ENCODE measurements at regions not wholly inside any gene's neighbourhood (a gene's known extent, or its start where the extent isn't known, plus 50 kb on each side); places are given as distances from the start of the nearest gene placed in this dataset.

GRCh38 chr12:42774238-42774637 lies 184.7 kb upstream of the PRICKLE1 start:
- intact Hi-C loops (cut with DNase I) = no loop called here
- TF ChIP-seq CTCF (IDR thresholded peaks at IDR 0.05) (no peak), POLR2A (IDR thresholded peaks at IDR 0.05) (no peak), POLR2AphosphoS5 (IDR thresholded peaks at IDR 0.05; ENCODE audit: insufficient read depth in 1 of 2, low read depth in 1 of 2) (no peak)

GRCh38 chr12:42770261-42770660 lies 180.7 kb upstream of the PRICKLE1 start:
- Histone ChIP-seq H3K36me3 (no peaks in the 10 kb centered on the region), H3K9me3 (no peaks in the 10 kb centered on the region), H3K27ac (no peak overlapping the region), H3K27me3 (no peaks in the 10 kb centered on the region), H3K4me3 (no peak overlapping the region), H3K4me1 (no peaks in the 10 kb centered on the region)
- no peak for TF ChIP-seq POLR2AphosphoS5 (IDR thresholded peaks at IDR 0.05; ENCODE audit: insufficient read depth in 1 of 2, low read depth in 1 of 2)
- no peak for TF ChIP-seq POLR2A (IDR thresholded peaks at IDR 0.05)
- TF ChIP-seq CTCF (IDR thresholded peaks at IDR 0.05) = no peak
- no peak for DNase-seq (ENCODE audit: extremely low spot score in 2 of 2)
- intact Hi-C loops (cut with DNase I) = no loop called here

More at GRCh38 chr12:42774238-42774637, 184.7 kb upstream of the PRICKLE1 start:
- no peak overlapping the region for H3K4me3 ChIP-seq
- no peaks in the 10 kb centered on the region for H3K27me3 ChIP-seq
- H3K36me3 ChIP-seq = no peaks in the 10 kb centered on the region
- no peaks in the 10 kb centered on the region for H3K9me3 ChIP-seq
- DNase-seq (ENCODE audit: extremely low spot score in 2 of 2) = no peak
- H3K4me1 ChIP-seq = no peaks in the 10 kb centered on the region
- no peak overlapping the region for H3K27ac ChIP-seq

- Histone ChIP-seq H3K36me3 (no peaks in the 10 kb centered on the region), H3K27me3 (no peaks in the 10 kb centered on the region), H3K9me3 (no peaks in the 10 kb centered on the region), H3K27ac (no peak overlapping the region), H3K4me3 (no peak overlapping the region), H3K4me1 (no peaks in the 10 kb centered on the region)
- intact Hi-C loops (cut with DNase I) = no loop called here
- TF ChIP-seq CTCF (IDR thresholded peaks at IDR 0.05) (no peak), POLR2A (IDR thresholded peaks at IDR 0.05) (no peak), POLR2AphosphoS5 (IDR thresholded peaks at IDR 0.05; ENCODE audit: insufficient read depth in 1 of 2, low read depth in 1 of 2) (no peak)
- DNase-seq (ENCODE audit: extremely low spot score in 2 of 2) = no peak
Observed at GRCh38 chr12:42769455-42769854, 179.9 kb upstream of the PRICKLE1 start.

- H3K27me3 ChIP-seq = no peaks in the 10 kb centered on the region
- TF ChIP-seq CTCF (IDR thresholded peaks at IDR 0.05) (no peak), POLR2AphosphoS5 (IDR thresholded peaks at IDR 0.05; ENCODE audit: insufficient read depth in 1 of 2, low read depth in 1 of 2) (no peak), POLR2A (IDR thresholded peaks at IDR 0.05) (no peak)
- no peaks in the 10 kb centered on the region for H3K4me1 ChIP-seq
- no peaks in the 10 kb centered on the region for H3K9me3 ChIP-seq
- H3K36me3 ChIP-seq = no peaks in the 10 kb centered on the region
- H3K4me3 ChIP-seq = no peak overlapping the region
- no peak overlapping the region for H3K27ac ChIP-seq
- DNase-seq (ENCODE audit: extremely low spot score in 2 of 2) = no peak
- intact Hi-C loops (cut with DNase I) = no loop called here
Observed at GRCh38 chr12:42767998-42768397, 178.5 kb upstream of the PRICKLE1 start.

- Histone ChIP-seq H3K36me3 (no peaks in the 10 kb centered on the region), H3K4me1 (peaks cover 1% of the 10 kb centered on the region), H3K9me3 (no peaks in the 10 kb centered on the region), H3K4me3 (no peak overlapping the region), H3K27me3 (no peaks in the 10 kb centered on the region), H3K27ac (no peak overlapping the region)
- no peak for DNase-seq (ENCODE audit: extremely low spot score in 2 of 2)
- TF ChIP-seq POLR2A (IDR thresholded peaks at IDR 0.05) = no peak
- TF ChIP-seq POLR2AphosphoS5 (IDR thresholded peaks at IDR 0.05; ENCODE audit: insufficient read depth in 1 of 2, low read depth in 1 of 2) = no peak
- no peak for TF ChIP-seq CTCF (IDR thresholded peaks at IDR 0.05)
- intact Hi-C loops (cut with DNase I) = no loop called here
Observed at GRCh38 chr12:42767326-42767954, 177.9 kb upstream of the PRICKLE1 start.

Measured in vagina (tissue), 2 donors.